ENCODE measurements at regions not wholly inside any gene's neighbourhood (a gene's known extent, or its start where the extent isn't known, plus 50 kb on each side); places are given as distances from the start of the nearest gene placed in this dataset.

GRCh38 chr1:229857585-229857984 lies 209.5 kb upstream of the GALNT2 start:
- TF ChIP-seq EZH2phosphoT487 (IDR thresholded peaks at IDR 0.05; ENCODE audit: insufficient read depth, low read depth) = no peak
- TF ChIP-seq EZH2 (IDR thresholded peaks at IDR 0.05; ENCODE audit: insufficient read depth, poor library complexity, severe bottlenecking) = no peak

Measured in GM23248 (cell line).